GM12878 (cell line): ENCODE measurements at regions not wholly inside any gene's neighbourhood (a gene's known extent, or its start where the extent isn't known, plus 50 kb on each side); places are given as distances from the start of the nearest gene placed in this dataset.

ENCODE experiments used
- ATAC-seq: fragments of 200-7000 bp; cut with Tn5 transposase; 3 replicates; pipeline ENCODE4 v1.9.1; 2020; ENCODE audit warnings: mild to moderate bottlenecking, moderate library complexity
- BruUV-seq: library from RNA; stranded (reverse); fragments of 400-500 nt; replicated peaks from 2 replicates; lab custom pipeline; 2021; lab: Mats Ljungman, UMichigan
- CTCF ChIA-PET: fragments of 300-600 bp; sonication (Branson Sonifier 250); formaldehyde crosslinking; extraction: SDS; loops from one replicate; lab custom pipeline; 2021; ENCODE audit warnings: inconsistent platforms; lab: Yijun Ruan, JAX
- POLR2A ChIA-PET: fragments of 350-600 bp; formaldehyde crosslinking; extraction: SDS; loops from one replicate; lab custom pipeline; 2021; ENCODE audit warnings: inconsistent platforms; lab: Charles Lee
- RAD21 ChIA-PET: fragments of 300-600 bp; sonication (Branson Sonifier 250); formaldehyde crosslinking; loops from one replicate; lab custom pipeline; 2023; ENCODE audit warnings: antibody characterized with exemption; ENCODE audit not compliant: unreplicated experiment; lab: Charles Lee
- SMC1A ChIA-PET: fragments of 300-600 bp; sonication (Branson Sonifier 250); formaldehyde crosslinking; loops from one replicate; lab custom pipeline; 2023; ENCODE audit not compliant: unreplicated experiment, uncharacterized antibody; lab: Charles Lee
- DNase-seq: peaks from one replicate; pipeline ENCODE4 v3.0.0-alpha.2; 2011; ENCODE audit warnings: low read depth, low spot score
- FAIRE-seq: peaks from 3 replicates; lab custom pipeline; 2011; peaks lifted over from hg19 to GRCh38; lab: Jason Lieb, UNC
- H2AFZ ChIP-seq: 2 replicates; pipeline ENCODE4 v1.6.0; 2011; ENCODE audit warnings: low read depth, low read length, control low read depth; ENCODE audit not compliant: control insufficient read depth
- H3K27ac ChIP-seq: 2 replicates; pipeline ENCODE4 v1.5.1; 2011; ENCODE audit warnings: control low read depth; ENCODE audit not compliant: control insufficient read depth, insufficient read depth
- H3K27me3 ChIP-seq, 2 experiments: replicated peaks in 1 of 2; 2 replicates each; pipeline versions ENCODE4 v1.6.0 to v1.6.1; 2011; ENCODE audit warnings: low read length in 1 of 2; ENCODE audit not compliant: control insufficient read depth in 2 of 2, insufficient read depth in 2 of 2
- H3K36me3 ChIP-seq, 2 experiments: 2 replicates each; pipeline ENCODE4 v1.5.1; 2011; ENCODE audit warnings: low read length in 1 of 2; ENCODE audit not compliant: control insufficient read depth in 2 of 2, insufficient read depth in 2 of 2
- H3K4me1 ChIP-seq: 2 replicates; pipeline ENCODE4 v1.6.1; 2011; ENCODE audit warnings: mild to moderate bottlenecking, low read length, moderate library complexity, mixed read lengths; ENCODE audit not compliant: control insufficient read depth, insufficient read depth
- H3K4me2 ChIP-seq: 2 replicates; pipeline ENCODE4 v1.6.0; 2011; ENCODE audit warnings: control low read depth; ENCODE audit not compliant: control insufficient read depth, insufficient read depth
- H3K4me3 ChIP-seq: fragments of 200-600 bp; sonication (generic); 2 replicates; pipeline ENCODE4 v1.5.1; 2016
- H3K79me2 ChIP-seq: 2 replicates; pipeline ENCODE4 v1.6.0; 2011; ENCODE audit warnings: low read length; ENCODE audit not compliant: control insufficient read depth, insufficient read depth
- H3K9ac ChIP-seq: 2 replicates; pipeline ENCODE4 v1.8.0; 2011; ENCODE audit warnings: low read length, control low read depth, mixed read lengths; ENCODE audit not compliant: control insufficient read depth, insufficient read depth
- H3K9me3 ChIP-seq: replicated peaks from 3 replicates; pipeline ENCODE4 v1.5.1; 2011; ENCODE audit warnings: mild to moderate bottlenecking, low read length; ENCODE audit not compliant: control insufficient read depth, insufficient read depth
- H4K20me1 ChIP-seq: 2 replicates; pipeline ENCODE4 v1.6.0; 2011; ENCODE audit not compliant: control insufficient read depth, insufficient read depth
- DPF2 ChIP-seq: fragments of 450-650 bp; IDR thresholded peaks from 2 replicates; pipeline ENCODE4 v1.6.1; 2017; ENCODE audit warnings: mild to moderate bottlenecking
- EGR1 ChIP-seq, 2 experiments: IDR thresholded peaks; 1 replicate in 1 of 2; 2 replicates in 1 of 2; pipeline ENCODE4 v1.6.1; 2011 to 2012; ENCODE audit warnings: low read depth in 2 of 2, low read length in 2 of 2, borderline replicate concordance in 1 of 2, mild to moderate bottlenecking in 1 of 2, moderate library complexity in 1 of 2
- ELK1 ChIP-seq: IDR thresholded peaks from 2 replicates; pipeline ENCODE4 v1.6.1; 2012; ENCODE audit warnings: low read depth, low read length, improper control_type of control experiment
- EZH2 ChIP-seq: IDR thresholded peaks from 2 replicates; pipeline ENCODE4 v1.6.1; 2012; ENCODE audit warnings: low read depth, mild to moderate bottlenecking, control low read depth, inconsistent platforms, low read length, borderline replicate concordance; ENCODE audit not compliant: control insufficient read depth
- HCFC1 ChIP-seq: fragments of 150-350 bp; IDR thresholded peaks from 2 replicates; pipeline ENCODE4 v1.6.1; 2014; ENCODE audit warnings: low read length
- JUND ChIP-seq: IDR thresholded peaks from 2 replicates; pipeline ENCODE4 v1.6.1; 2012; ENCODE audit warnings: low read depth, mild to moderate bottlenecking, low read length, improper control_type of control experiment, moderate library complexity
- NBN ChIP-seq: fragments of 450-650 bp; IDR thresholded peaks from 2 replicates; pipeline ENCODE4 v1.6.1; 2016
- PML ChIP-seq: IDR thresholded peaks from 2 replicates; pipeline ENCODE4 v1.6.1; 2012; ENCODE audit warnings: low read length, inconsistent platforms
- POU2F2 ChIP-seq: IDR thresholded peaks from 3 replicates; pipeline ENCODE4 v1.6.1; 2011; ENCODE audit warnings: low read depth, mild to moderate bottlenecking, low read length, borderline replicate concordance
- SIX5 ChIP-seq: IDR thresholded peaks from 2 replicates; pipeline ENCODE4 v1.6.1; 2011; ENCODE audit warnings: mild to moderate bottlenecking, low read depth, low read length, moderate library complexity; ENCODE audit not compliant: severe bottlenecking
- SMARCA5 ChIP-seq: fragments of 450-650 bp; IDR thresholded peaks from 2 replicates; pipeline ENCODE4 v1.6.1; 2017; ENCODE audit warnings: mild to moderate bottlenecking
- SREBF2 ChIP-seq: IDR thresholded peaks from 2 replicates; pipeline ENCODE4 v1.6.1; 2012; ENCODE audit warnings: mild to moderate bottlenecking, low read length
- ZBTB33 ChIP-seq: fragments of 450-650 bp; IDR thresholded peaks from 2 replicates; pipeline ENCODE4 v1.6.1; 2017; ENCODE audit warnings: mild to moderate bottlenecking
- ZNF24 ChIP-seq: fragments of 450-650 bp; IDR thresholded peaks from 2 replicates; pipeline ENCODE4 v1.6.1; 2017; ENCODE audit warnings: antibody characterized with exemption, mild to moderate bottlenecking
- ZSCAN29 ChIP-seq: fragments of 450-650 bp; IDR thresholded peaks from 2 replicates; pipeline ENCODE4 v1.6.1; 2017; ENCODE audit warnings: mild to moderate bottlenecking, moderate library complexity
- WGBS: methylation state at CpG from one replicate; pipeline ENCODE4 v1.1.6; 2016; ENCODE audit warnings: low lambda C conversion rate; ENCODE audit not compliant: insufficient replicate concordance, insufficient coverage; ENCODE audit errors: missing lambda C conversion rate; 5-methylcytosine and 5-hydroxymethylcytosine counted together
- in situ Hi-C: fragments of 300-500 bp; cut with MboI; formaldehyde crosslinking; loops from 9 replicates; pipeline ENCODE4 v1.14.3; 2018; ENCODE audit warnings: mixed read lengths
- intact Hi-C: fragments of 100-400 bp; cut with micrococcal nuclease; formaldehyde crosslinking; loops from one replicate; pipeline ENCODE4 v1.14.2; 2022; ENCODE audit not compliant: unreplicated experiment
- TF ChIP-seq, protein P1 (sequence below): fragments of 450-650 bp; formaldehyde crosslinking; IDR thresholded peaks from 2 replicates; pipeline ENCODE4 v1.4.0; 2020; ENCODE audit warnings: mild to moderate bottlenecking, moderate library complexity
- TF ChIP-seq, protein P2 (sequence below): fragments of 450-650 bp; formaldehyde crosslinking; IDR thresholded peaks from 2 replicates; pipeline ENCODE4 v1.5.0; 2022; ENCODE audit warnings: mild to moderate bottlenecking, missing genetic modification characterization

DNA sequence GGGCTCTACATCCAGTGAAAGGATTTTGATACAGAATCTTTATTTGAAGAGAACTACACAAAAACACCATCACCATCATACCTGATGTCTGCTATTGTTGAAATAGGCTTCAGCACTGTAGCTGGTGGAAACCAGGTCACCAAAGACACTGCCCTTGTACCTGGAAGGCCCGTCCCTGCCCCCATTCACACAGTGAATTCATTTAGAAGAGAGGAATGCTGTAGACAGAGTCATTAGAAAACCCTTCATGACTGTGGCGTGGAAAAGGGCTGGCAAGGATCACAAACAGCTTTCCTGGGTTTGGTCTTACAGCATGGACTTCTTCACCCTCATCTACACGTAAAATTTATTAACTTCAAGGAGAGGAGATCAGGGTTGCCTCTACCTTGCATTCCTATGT is 202.0 kb upstream of the NRP1 start:
- SMC1A ChIA-PET: interaction anchor here (0.5 to 1.7 kb wide), 3 partner anchors 9 to 471 kb away, joined by 3 to 5 read pairs (median 3); no protein-coding TSS in a partner anchor
- CTCF ChIA-PET: no interaction called here
- H2AFZ ChIP-seq: no peak overlapping the region
- TF ChIP-seq EZH2 (no peak), ZSCAN29 (no peak), JUND (no peak), ELK1 (no peak), SIX5 (no peak), SREBF2 (no peak), HCFC1 (no peak), NBN (no peak), DPF2 (no peak), SMARCA5 (no peak), EGR1 (IDR thresholded peaks at IDR 0.05; ENCODE audit: borderline replicate concordance in 1 of 2, low read depth in 2 of 2, low read length in 2 of 2) (no peak), ZNF24 (no peak), PML (no peak), ZBTB33 (no peak), POU2F2 (no peak)
- TF ChIP-seq, protein P1, sequence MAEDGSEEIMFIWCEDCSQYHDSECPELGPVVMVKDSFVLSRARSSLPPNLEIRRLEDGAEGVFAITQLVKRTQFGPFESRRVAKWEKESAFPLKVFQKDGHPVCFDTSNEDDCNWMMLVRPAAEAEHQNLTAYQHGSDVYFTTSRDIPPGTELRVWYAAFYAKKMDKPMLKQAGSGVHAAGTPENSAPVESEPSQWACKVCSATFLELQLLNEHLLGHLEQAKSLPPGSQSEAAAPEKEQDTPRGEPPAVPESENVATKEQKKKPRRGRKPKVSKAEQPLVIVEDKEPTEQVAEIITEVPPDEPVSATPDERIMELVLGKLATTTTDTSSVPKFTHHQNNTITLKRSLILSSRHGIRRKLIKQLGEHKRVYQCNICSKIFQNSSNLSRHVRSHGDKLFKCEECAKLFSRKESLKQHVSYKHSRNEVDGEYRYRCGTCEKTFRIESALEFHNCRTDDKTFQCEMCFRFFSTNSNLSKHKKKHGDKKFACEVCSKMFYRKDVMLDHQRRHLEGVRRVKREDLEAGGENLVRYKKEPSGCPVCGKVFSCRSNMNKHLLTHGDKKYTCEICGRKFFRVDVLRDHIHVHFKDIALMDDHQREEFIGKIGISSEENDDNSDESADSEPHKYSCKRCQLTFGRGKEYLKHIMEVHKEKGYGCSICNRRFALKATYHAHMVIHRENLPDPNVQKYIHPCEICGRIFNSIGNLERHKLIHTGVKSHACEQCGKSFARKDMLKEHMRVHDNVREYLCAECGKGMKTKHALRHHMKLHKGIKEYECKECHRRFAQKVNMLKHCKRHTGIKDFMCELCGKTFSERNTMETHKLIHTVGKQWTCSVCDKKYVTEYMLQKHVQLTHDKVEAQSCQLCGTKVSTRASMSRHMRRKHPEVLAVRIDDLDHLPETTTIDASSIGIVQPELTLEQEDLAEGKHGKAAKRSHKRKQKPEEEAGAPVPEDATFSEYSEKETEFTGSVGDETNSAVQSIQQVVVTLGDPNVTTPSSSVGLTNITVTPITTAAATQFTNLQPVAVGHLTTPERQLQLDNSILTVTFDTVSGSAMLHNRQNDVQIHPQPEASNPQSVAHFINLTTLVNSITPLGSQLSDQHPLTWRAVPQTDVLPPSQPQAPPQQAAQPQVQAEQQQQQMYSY (CRISPR knock-in tag): no peak
- TF ChIP-seq, protein P2, sequence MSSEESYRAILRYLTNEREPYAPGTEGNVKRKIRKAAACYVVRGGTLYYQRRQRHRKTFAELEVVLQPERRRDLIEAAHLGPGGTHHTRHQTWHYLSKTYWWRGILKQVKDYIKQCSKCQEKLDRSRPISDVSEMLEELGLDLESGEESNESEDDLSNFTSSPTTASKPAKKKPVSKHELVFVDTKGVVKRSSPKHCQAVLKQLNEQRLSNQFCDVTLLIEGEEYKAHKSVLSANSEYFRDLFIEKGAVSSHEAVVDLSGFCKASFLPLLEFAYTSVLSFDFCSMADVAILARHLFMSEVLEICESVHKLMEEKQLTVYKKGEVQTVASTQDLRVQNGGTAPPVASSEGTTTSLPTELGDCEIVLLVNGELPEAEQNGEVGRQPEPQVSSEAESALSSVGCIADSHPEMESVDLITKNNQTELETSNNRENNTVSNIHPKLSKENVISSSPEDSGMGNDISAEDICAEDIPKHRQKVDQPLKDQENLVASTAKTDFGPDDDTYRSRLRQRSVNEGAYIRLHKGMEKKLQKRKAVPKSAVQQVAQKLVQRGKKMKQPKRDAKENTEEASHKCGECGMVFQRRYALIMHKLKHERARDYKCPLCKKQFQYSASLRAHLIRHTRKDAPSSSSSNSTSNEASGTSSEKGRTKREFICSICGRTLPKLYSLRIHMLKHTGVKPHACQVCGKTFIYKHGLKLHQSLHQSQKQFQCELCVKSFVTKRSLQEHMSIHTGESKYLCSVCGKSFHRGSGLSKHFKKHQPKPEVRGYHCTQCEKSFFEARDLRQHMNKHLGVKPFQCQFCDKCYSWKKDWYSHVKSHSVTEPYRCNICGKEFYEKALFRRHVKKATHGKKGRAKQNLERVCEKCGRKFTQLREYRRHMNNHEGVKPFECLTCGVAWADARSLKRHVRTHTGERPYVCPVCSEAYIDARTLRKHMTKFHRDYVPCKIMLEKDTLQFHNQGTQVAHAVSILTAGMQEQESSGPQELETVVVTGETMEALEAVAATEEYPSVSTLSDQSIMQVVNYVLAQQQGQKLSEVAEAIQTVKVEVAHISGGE (CRISPR knock-in tag): no peak
- TF ChIP-seq, all 136 proteins: peak for 0
- no peak overlapping the region for H3K9ac ChIP-seq
- POLR2A ChIA-PET: no interaction called here
- no peak overlapping the region for H3K4me2 ChIP-seq
- no peaks in the 10 kb centered on the region for H3K9me3 ChIP-seq
- ATAC-seq (no peak), FAIRE-seq (no peak), DNase-seq (no peak)
- 0% methylated on average over 3 of the region's 3 CpGs for WGBS
- no peaks in the 10 kb centered on the region for H3K79me2 ChIP-seq
- no TSS peak for BruUV-seq
- H3K4me1 ChIP-seq: no peaks in the 10 kb centered on the region
- no peaks in the 10 kb centered on the region for H4K20me1 ChIP-seq
- H3K27ac ChIP-seq: no peak overlapping the region
- RAD21 ChIA-PET: no interaction called here
- in situ Hi-C loops: no loop called here
- intact Hi-C loops: no loop called here
- H3K36me3 ChIP-seq: no peaks in the 10 kb centered on the region
- H3K27me3 ChIP-seq: no peaks in the 10 kb centered on the region
- H3K4me3 ChIP-seq: no peak overlapping the region
